WTC11 (cell line): ENCODE measurements at regions not wholly inside any gene's neighbourhood (a gene's known extent, or its start where the extent isn't known, plus 50 kb on each side); places are given as distances from the start of the nearest gene placed in this dataset.

Experiments
- ATAC-seq: fragments of 200-7000 bp; cut with Tn5 transposase; 2 replicates; pipeline ENCODE4 v1.10.0; 2021; ENCODE audit warnings: mild to moderate bottlenecking, moderate library complexity
- CTCF ChIA-PET: fragments of 300-600 bp; sonication (Branson Sonifier 250); formaldehyde crosslinking; loops from one replicate; lab custom pipeline; 2021; ENCODE audit warnings: antibody characterized with exemption; lab: Charles Lee
- POLR2A ChIA-PET: fragments of 350-600 bp; sonication (Branson Sonifier 250); formaldehyde crosslinking; loops from one replicate; lab custom pipeline; 2021; ENCODE audit warnings: antibody characterized with exemption; lab: Charles Lee
- DNase-seq: peaks from one replicate; pipeline ENCODE4 v3.0.0; 2021; ENCODE audit warnings: low spot score
- H3K27ac Mint-ChIP-seq: 2 replicates; pipeline ENCODE4 v1.8.0; 2021; ENCODE audit warnings: mixed read lengths
- H3K27me3 Mint-ChIP-seq: 2 replicates; pipeline ENCODE4 v1.8.0; 2021; ENCODE audit warnings: low read depth, mild to moderate bottlenecking, moderate library complexity, mixed read lengths
- H3K36me3 Mint-ChIP-seq: 2 replicates; pipeline ENCODE4 v1.8.0; 2021; ENCODE audit warnings: mixed read lengths
- H3K4me1 Mint-ChIP-seq: 2 replicates; pipeline ENCODE4 v1.8.0; 2022; ENCODE audit warnings: mixed read lengths
- H3K4me3 Mint-ChIP-seq: 2 replicates; pipeline ENCODE4 v1.8.0; 2021; ENCODE audit warnings: mild to moderate bottlenecking, moderate library complexity, mixed read lengths
- H3K9me3 Mint-ChIP-seq: 2 replicates; pipeline ENCODE4 v1.8.0; 2021; ENCODE audit warnings: mixed read lengths
- AR ChIP-seq: fragments of 250-450 bp; sonication (Bioruptor Pico); IDR thresholded peaks from 2 replicates; pipeline ENCODE4 v1.9.0; 2021; ENCODE audit warnings: mild to moderate bottlenecking
- ATF2 ChIP-seq: sonication (generic); formaldehyde crosslinking; IDR thresholded peaks from 2 replicates; pipeline ENCODE4 v1.8.1; 2022; ENCODE audit warnings: low read depth, missing genetic modification reagents, borderline replicate concordance
- ATF3 ChIP-seq: sonication (generic); formaldehyde crosslinking; conservative IDR thresholded peaks from 2 replicates; pipeline ENCODE4 v1.8.1; 2022; ENCODE audit warnings: mild to moderate bottlenecking, missing genetic modification reagents
- ATF6 ChIP-seq: sonication (generic); formaldehyde crosslinking; IDR thresholded peaks from 2 replicates; pipeline ENCODE4 v1.8.1; 2023; ENCODE audit warnings: mild to moderate bottlenecking, missing genetic modification reagents
- ESRRA ChIP-seq: sonication (generic); formaldehyde crosslinking; IDR thresholded peaks from 2 replicates; pipeline ENCODE4 v1.8.1; 2022; ENCODE audit warnings: mild to moderate bottlenecking, missing genetic modification reagents, borderline replicate concordance
- GABPB1 ChIP-seq: sonication (generic); formaldehyde crosslinking; IDR thresholded peaks from 2 replicates; pipeline ENCODE4 v1.8.1; 2023; ENCODE audit warnings: mild to moderate bottlenecking, missing genetic modification reagents
- MAX ChIP-seq: sonication (generic); formaldehyde crosslinking; IDR thresholded peaks from 2 replicates; pipeline ENCODE4 v1.8.0; 2022; ENCODE audit warnings: mild to moderate bottlenecking, missing genetic modification reagents
- MYBL2 ChIP-seq: sonication (generic); formaldehyde crosslinking; IDR thresholded peaks from 2 replicates; pipeline ENCODE4 v1.8.1; 2023; ENCODE audit warnings: mild to moderate bottlenecking, moderate library complexity, missing genetic modification reagents
- NFE2L1 ChIP-seq: sonication (generic); formaldehyde crosslinking; IDR thresholded peaks from 2 replicates; pipeline ENCODE4 v1.8.1; 2023; ENCODE audit warnings: missing genetic modification reagents
- USF1 ChIP-seq: sonication (generic); formaldehyde crosslinking; IDR thresholded peaks from 2 replicates; pipeline ENCODE4 v1.8.0; 2022; ENCODE audit warnings: mild to moderate bottlenecking, missing genetic modification reagents
- ZBTB21 ChIP-seq: sonication (generic); formaldehyde crosslinking; IDR thresholded peaks from 2 replicates; pipeline ENCODE4 v1.8.1; 2023; ENCODE audit warnings: mild to moderate bottlenecking, missing genetic modification reagents, borderline replicate concordance
- ZNF219 ChIP-seq: sonication (generic); formaldehyde crosslinking; IDR thresholded peaks from 2 replicates; pipeline ENCODE4 v1.8.0; 2023; ENCODE audit warnings: missing genetic modification reagents, mild to moderate bottlenecking, borderline replicate concordance
- ZNF317 ChIP-seq: sonication (generic); formaldehyde crosslinking; IDR thresholded peaks from 2 replicates; pipeline ENCODE4 v1.8.1; 2023; ENCODE audit warnings: low read depth, mild to moderate bottlenecking, moderate library complexity, missing genetic modification reagents, borderline replicate concordance
- ZNF423 ChIP-seq: fragments of 250-450 bp; sonication (Bioruptor Pico); IDR thresholded peaks from 2 replicates; pipeline ENCODE4 v2.1.2; 2022; ENCODE audit warnings: mild to moderate bottlenecking, moderate library complexity
- ZNF425 ChIP-seq: fragments of 250-450 bp; sonication (Bioruptor Pico); conservative IDR thresholded peaks from 2 replicates; pipeline ENCODE4 v1.9.0; 2021; ENCODE audit warnings: mild to moderate bottlenecking
- ZNF512 ChIP-seq: sonication (generic); formaldehyde crosslinking; IDR thresholded peaks from 2 replicates; pipeline ENCODE4 v1.8.1; 2022; ENCODE audit warnings: missing genetic modification reagents, borderline replicate concordance
- TF ChIP-seq, protein P1 (sequence below): sonication (generic); formaldehyde crosslinking; IDR thresholded peaks from 2 replicates; pipeline ENCODE4 v1.8.1; 2022; ENCODE audit warnings: mild to moderate bottlenecking, moderate library complexity, missing genetic modification reagents
- TF ChIP-seq, protein P2 (sequence below): sonication (generic); formaldehyde crosslinking; IDR thresholded peaks from 2 replicates; pipeline ENCODE4 v1.8.0; 2023; ENCODE audit warnings: missing genetic modification reagents

DNA sequence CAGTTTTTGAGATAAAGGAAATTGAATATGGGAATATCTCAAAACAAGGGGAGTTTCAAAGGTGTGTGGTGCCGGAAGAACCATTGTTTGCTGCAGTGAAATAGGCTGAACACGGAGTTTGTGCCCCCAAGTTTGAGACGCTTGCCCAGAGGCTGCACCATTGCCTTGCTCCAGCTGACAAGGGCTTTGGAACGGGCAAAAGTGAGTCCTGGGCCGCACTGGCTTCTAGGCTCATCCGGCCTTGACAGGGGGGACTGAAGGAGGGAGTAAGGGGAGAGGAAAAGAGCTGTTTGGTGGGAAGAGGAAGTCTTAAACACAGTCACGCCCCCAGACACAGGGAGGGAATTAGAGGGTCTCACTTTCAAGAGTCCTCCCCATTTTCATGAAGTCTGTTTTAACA lies 269.9 kb downstream of the FAM43A start (continued):
- TF ChIP-seq ZNF512 (CRISPR knock-in tag): no peak
- TF ChIP-seq, protein P1, sequence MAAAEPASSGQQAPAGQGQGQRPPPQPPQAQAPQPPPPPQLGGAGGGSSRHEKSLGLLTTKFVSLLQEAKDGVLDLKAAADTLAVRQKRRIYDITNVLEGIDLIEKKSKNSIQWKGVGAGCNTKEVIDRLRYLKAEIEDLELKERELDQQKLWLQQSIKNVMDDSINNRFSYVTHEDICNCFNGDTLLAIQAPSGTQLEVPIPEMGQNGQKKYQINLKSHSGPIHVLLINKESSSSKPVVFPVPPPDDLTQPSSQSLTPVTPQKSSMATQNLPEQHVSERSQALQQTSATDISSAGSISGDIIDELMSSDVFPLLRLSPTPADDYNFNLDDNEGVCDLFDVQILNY (CRISPR knock-in tag): no peak
- no peak for TF ChIP-seq ZNF423 (CRISPR knock-in tag)

DNA sequence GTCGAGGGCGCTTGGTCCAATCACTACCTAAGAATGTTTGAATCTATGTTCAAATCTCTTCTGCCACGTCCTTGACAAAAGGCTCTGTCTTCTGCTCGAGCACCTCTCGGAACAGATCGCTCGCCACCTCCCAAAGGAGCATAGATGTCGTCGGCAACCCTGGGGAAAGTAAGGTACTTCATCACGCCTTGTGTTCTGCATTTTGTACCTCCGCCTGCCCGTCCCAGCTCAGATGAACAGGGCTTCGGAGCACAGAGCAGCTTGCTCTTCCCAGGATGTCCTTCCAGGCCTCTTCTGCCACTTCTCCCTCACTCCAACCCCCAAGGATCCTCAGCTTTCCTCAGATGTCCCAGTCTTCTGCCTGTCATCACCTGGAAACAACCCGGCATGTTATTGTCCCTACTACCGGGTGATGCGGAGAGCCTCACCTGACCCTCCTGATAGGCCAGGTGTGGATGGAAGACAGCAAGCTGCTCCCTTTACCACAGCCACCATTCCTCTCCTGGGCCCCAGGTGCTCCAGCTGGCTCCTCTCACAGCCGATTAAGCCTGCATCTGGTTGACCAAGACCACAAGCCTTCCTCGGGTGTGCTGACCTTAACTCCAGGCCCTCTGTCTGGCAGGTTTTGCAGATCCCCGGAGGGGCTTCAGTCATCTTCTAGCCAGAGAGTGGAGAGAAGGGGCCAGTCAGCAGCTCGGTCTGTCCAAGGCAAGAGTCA lies 270.5 kb downstream of the FAM43A start:
- CTCF ChIA-PET: interaction anchor here (1.6 to 4.7 kb wide), 2 partner anchors 29 to 274 kb away, joined by 4 to 31 read pairs; no protein-coding TSS in a partner anchor
- DNase-seq (no peak), ATAC-seq (no peak)
- no peaks in the 10 kb centered on the region; the same call in 1 of the 2 replicates for H3K27me3 Mint-ChIP-seq
- TF ChIP-seq AR (CRISPR knock-in tag) (no peak), MAX (CRISPR knock-in tag) (no peak), ATF2 (no peak), USF1 (CRISPR knock-in tag) (no peak), ESRRA (CRISPR knock-in tag) (no peak), ZNF317 (no peak), ZNF219 (CRISPR knock-in tag) (no peak), ZNF425 (CRISPR knock-in tag) (no peak), GABPB1 (CRISPR knock-in tag) (no peak), ZBTB21 (CRISPR knock-in tag) (no peak), ATF6 (no peak), MYBL2 (CRISPR knock-in tag) (no peak), NFE2L1 (no peak), ATF3 (CRISPR knock-in tag) (no peak)
- TF ChIP-seq, protein P2, sequence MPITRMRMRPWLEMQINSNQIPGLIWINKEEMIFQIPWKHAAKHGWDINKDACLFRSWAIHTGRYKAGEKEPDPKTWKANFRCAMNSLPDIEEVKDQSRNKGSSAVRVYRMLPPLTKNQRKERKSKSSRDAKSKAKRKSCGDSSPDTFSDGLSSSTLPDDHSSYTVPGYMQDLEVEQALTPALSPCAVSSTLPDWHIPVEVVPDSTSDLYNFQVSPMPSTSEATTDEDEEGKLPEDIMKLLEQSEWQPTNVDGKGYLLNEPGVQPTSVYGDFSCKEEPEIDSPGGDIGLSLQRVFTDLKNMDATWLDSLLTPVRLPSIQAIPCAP (CRISPR knock-in tag): no peak
- peaks cover 2% of the 10 kb centered on the region; the same call in 1 of the 2 replicates for H3K4me1 Mint-ChIP-seq
- POLR2A ChIA-PET: no interaction called here
- H3K9me3 Mint-ChIP-seq: no peaks in the 10 kb centered on the region
- H3K4me3 Mint-ChIP-seq: no peak overlapping the region
- H3K27ac Mint-ChIP-seq: no peak overlapping the region
- H3K36me3 Mint-ChIP-seq: no peaks in the 10 kb centered on the region
